Neutrophil (primary cell): ENCODE measurements at regions not wholly inside any gene's neighbourhood (a gene's known extent, or its start where the extent isn't known, plus 50 kb on each side); places are given as distances from the start of the nearest gene placed in this dataset.
"Not testable (repeated sequence)": the region's sequence is repeated elsewhere in the genome, so short reads cannot be mapped to it uniquely, and the experiment has no call there.

Source experiments
- H3K27ac ChIP-seq: fragments of 200-600 bp; sonication (generic); 2 replicates; pipeline ENCODE4 v1.5.1; 2016; ENCODE audit warnings: mild to moderate bottlenecking, moderate library complexity
- H3K27me3 ChIP-seq: fragments of 200-600 bp; sonication (generic); 2 replicates; pipeline ENCODE4 v1.6.0; 2016; ENCODE audit warnings: mild to moderate bottlenecking
- H3K36me3 ChIP-seq: fragments of 200-600 bp; sonication (generic); 2 replicates; pipeline ENCODE4 v1.5.1; 2017
- H3K4me1 ChIP-seq, 2 experiments: fragments of 200-600 bp in 1 of 2; sonication (generic) in 1 of 2; 1 replicate in 1 of 2; 2 replicates in 1 of 2; pipeline versions ENCODE4 v1.5.1 to v1.6.1; 2013 to 2016; ENCODE audit warnings: low read depth in 1 of 2, low read length in 1 of 2, mild to moderate bottlenecking in 1 of 2, moderate library complexity in 1 of 2; ENCODE audit not compliant: control insufficient read depth in 1 of 2, insufficient read depth in 1 of 2
- H3K4me3 ChIP-seq, 2 experiments: fragments of 200-600 bp in 1 of 2; sonication (generic) in 1 of 2; 1 replicate in 1 of 2; 2 replicates in 1 of 2; pipeline ENCODE4 v1.5.1; 2013 to 2016; ENCODE audit warnings: low read depth in 1 of 2, low read length in 1 of 2, mild to moderate bottlenecking in 1 of 2, moderate library complexity in 1 of 2
- H3K9me3 ChIP-seq: fragments of 200-600 bp; sonication (generic); 2 replicates; pipeline ENCODE4 v1.5.1; 2016
- TF ChIP-seq, protein P1 (sequence below): fragments of 200-600 bp; sonication (generic); IDR thresholded peaks from 2 replicates; pipeline ENCODE4 v1.5.1; 2016; ENCODE audit warnings: antibody characterized with exemption

DNA sequence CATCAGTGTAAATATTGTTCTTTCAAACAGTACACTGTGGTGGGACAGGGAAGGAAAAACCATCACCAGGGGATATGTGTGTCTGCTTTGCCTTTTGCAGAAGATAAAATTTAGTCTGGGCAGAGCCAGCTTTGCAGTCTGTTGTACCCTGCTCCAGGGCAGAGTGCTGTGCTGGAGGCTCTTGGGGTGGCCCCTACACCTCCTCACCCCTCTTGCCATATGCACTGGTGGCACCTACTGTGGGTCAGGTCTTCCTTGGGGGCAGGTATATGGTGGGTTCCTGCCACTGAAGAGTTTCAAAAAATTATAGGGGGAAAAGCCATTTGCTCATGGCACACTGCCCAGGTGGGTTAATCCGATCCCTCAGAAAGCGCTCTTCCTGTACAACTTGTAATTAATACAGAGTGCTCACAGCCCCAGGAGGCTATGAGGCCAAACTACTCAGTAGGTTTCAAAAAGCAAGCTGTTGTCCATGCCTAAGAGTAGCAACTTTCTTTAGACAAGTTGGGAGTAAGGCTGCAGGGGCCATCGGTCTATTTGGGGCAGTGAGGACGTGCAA lies 112.7 kb upstream of the BMPER start:
- Histone ChIP-seq H3K4me1 (no peaks in the 10 kb centered on the region), H3K4me3 (no peak overlapping the region), H3K36me3 (no peaks in the 10 kb centered on the region), H3K27ac (no peak overlapping the region), H3K27me3 (no peaks in the 10 kb centered on the region), H3K9me3 (no peaks in the 10 kb centered on the region)
- TF ChIP-seq, protein P1, sequence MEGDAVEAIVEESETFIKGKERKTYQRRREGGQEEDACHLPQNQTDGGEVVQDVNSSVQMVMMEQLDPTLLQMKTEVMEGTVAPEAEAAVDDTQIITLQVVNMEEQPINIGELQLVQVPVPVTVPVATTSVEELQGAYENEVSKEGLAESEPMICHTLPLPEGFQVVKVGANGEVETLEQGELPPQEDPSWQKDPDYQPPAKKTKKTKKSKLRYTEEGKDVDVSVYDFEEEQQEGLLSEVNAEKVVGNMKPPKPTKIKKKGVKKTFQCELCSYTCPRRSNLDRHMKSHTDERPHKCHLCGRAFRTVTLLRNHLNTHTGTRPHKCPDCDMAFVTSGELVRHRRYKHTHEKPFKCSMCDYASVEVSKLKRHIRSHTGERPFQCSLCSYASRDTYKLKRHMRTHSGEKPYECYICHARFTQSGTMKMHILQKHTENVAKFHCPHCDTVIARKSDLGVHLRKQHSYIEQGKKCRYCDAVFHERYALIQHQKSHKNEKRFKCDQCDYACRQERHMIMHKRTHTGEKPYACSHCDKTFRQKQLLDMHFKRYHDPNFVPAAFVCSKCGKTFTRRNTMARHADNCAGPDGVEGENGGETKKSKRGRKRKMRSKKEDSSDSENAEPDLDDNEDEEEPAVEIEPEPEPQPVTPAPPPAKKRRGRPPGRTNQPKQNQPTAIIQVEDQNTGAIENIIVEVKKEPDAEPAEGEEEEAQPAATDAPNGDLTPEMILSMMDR = no peak

DNA sequence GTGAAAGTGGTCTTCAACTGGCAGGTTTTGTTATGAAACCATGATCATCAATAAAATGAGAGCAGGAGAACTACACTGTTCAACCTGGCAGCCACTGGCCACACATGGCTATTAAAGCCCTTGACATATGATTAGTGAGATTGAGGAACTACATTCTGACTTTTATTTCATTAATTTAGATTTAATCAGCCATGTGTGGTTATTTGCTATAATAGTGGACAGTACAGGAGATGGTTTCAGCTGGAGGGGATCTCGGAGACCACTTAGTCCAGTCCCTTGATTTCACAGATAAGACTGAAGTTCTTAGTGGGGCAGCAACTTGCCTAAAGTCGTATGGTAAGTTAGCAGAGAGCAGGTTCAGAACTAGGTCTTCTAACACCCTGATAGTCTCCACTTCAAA lies 111.7 kb upstream of the BMPER start:
- Histone ChIP-seq H3K9me3 (no peaks in the 10 kb centered on the region), H3K27ac (no peak overlapping the region), H3K36me3 (no peaks in the 10 kb centered on the region), H3K4me1 (no peaks in the 10 kb centered on the region), H3K27me3 (no peaks in the 10 kb centered on the region), H3K4me3 (no peak overlapping the region)
- TF ChIP-seq, protein P1 = no peak

DNA sequence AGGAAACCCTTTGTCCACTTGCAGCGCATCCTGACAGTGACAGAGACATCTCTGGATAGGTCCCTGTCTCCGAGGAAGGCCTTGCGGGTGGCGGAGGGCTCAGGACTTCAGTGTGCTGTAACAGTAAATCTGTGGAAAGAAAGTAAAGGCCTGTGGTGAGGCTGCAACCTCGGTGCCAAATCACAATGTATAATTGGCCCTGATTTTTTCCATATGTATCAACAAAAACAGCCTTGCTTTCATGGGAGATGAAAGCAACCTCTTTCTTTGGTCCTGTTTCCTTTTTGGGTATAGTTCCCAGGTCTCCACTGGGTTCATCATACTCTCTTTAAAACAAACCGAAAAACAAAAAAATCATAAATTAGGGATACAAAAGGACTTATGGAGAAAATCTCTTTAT lies 110.9 kb upstream of the BMPER start:
- no peak overlapping the region for H3K4me3 ChIP-seq
- TF ChIP-seq, protein P1 = no peak
- no peaks in the 10 kb centered on the region for H3K36me3 ChIP-seq
- no peak overlapping the region for H3K27ac ChIP-seq
- H3K27me3 ChIP-seq = no peaks in the 10 kb centered on the region
- H3K4me1 ChIP-seq = no peaks in the 10 kb centered on the region
- no peaks in the 10 kb centered on the region for H3K9me3 ChIP-seq

DNA sequence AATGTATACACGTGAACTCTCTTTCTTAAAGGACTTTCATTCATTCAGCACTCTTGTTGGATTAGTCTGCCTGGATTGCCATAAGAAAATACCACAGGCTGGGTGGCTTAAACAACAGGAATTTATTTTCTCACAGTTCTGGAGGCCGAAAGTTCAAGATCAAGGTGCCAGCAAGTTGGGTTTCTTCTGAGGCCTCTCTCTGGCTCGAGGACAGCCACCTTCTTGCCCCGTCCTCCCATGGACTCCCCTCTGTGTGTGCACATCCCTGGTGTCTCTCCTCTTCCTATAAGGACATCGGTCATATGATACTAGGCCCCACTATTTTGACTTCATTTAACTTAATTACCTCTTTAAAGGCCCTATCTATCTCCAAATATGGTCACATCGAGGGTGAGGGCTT lies 110.4 kb upstream of the BMPER start:
- TF ChIP-seq, protein P1 = no peak
- H3K27ac ChIP-seq = no peak overlapping the region
- no peaks in the 10 kb centered on the region for H3K27me3 ChIP-seq
- no peaks in the 10 kb centered on the region for H3K9me3 ChIP-seq
- no peaks in the 10 kb centered on the region for H3K36me3 ChIP-seq
- no peaks in the 10 kb centered on the region for H3K4me1 ChIP-seq
- H3K4me3 ChIP-seq = no peak overlapping the region

DNA sequence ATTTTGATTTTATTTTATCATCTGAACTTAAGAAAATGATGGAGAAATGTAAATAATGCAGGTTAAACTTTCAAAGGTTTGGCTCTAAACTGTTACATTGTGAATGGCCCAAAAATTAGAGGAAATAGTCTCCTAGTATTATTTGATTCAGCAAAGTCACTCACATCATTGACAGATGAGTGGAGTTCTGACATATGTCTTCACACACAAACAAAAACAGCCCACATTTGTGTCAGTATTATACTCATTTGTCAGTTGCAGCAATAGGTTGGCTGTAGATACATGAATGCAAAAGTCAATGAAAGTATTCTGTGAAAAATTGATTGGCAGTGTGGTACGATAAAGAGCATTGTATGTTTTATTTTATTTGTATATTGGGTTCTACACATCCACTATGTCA lies 108.8 kb upstream of the BMPER start:
- Histone ChIP-seq H3K4me3 (no peak overlapping the region), H3K4me1 (no peaks in the 10 kb centered on the region), H3K27ac (no peak overlapping the region), H3K27me3 (no peaks in the 10 kb centered on the region), H3K9me3 (no peaks in the 10 kb centered on the region), H3K36me3 (no peaks in the 10 kb centered on the region)
- TF ChIP-seq, protein P1 = no peak

DNA sequence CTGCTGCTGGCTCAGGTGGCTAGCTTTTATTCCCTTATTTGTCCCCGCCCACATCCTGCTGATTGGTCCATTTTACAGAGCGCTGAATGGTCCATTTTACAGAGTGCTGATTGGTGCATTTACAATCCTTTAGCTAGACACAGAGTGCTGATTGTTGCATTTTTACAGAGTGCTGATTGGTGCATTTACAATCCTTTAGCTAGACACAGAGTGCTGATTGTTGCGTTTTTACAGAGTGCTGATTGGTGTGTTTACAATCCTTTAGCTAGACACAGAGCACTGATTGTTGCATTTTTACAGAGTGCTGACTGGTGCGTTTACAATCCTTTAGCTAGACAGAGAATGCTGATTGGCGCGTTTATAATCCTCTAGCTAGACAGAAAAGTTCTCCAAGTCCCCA lies 107.8 kb upstream of the BMPER start:
- H3K4me3 ChIP-seq, H3K36me3 ChIP-seq, H3K9me3 ChIP-seq, H3K27me3 ChIP-seq, H3K27ac ChIP-seq, H3K4me1 ChIP-seq: not testable (repeated sequence)
